Hematopoietic multipotent progenitor cell treated with erythropoietin and hydrocortisone succinate and interleukin-3 and kit ligand, for 15 days (in vitro differentiated cells): ENCODE measurements at regions not wholly inside any gene's neighbourhood (a gene's known extent, or its start where the extent isn't known, plus 50 kb on each side); places are given as distances from the start of the nearest gene placed in this dataset.

ENCODE experiments used
- DNase-seq: peaks from one replicate; pipeline ENCODE4 v3.0.0-alpha.2; 2015; ENCODE audit warnings: low spot score

DNA sequence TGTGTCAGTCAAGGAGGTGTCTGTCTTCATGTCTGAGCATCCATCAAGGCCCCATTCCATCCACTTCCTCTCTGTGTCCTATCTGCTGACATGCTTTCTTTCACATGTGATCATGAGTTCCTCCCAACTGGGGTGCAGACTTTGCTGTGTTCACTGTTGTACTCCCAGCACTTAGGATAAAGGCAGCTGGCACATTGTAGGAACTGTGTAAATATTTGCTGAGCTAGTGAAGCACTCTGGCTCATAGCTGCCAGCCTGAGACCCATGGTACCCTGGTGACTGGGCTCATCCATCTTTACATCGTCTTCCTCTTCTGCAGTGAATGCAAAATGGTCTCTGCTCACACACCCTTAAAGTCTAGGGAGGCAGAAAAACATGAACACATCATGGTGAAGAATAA, 242.2 kb upstream of the IGFBP3 start:
- no peak for DNase-seq

DNA sequence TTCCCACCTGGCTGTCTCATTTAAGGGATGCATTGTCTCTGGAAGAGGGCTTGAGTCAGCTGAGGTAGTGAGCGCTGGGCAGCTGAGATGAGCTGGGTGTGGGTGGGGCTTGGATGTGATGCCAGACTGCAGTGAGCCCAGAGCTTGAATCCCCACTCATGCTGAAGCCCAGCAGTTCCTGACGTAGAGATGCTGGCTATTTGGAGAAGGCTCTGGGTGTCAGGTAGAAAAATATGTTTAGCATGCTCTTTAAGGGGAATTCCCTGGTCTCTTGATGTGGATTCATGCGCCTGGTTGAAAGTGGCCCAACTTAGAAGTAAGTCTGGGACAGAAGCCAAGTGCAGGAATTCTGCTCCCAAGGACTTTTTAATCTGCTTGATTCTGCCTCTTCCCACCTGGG, 241.5 kb upstream of the IGFBP3 start:
- no peak for DNase-seq

GRCh38 chr7:46160861-46161260, 239.8 kb upstream of the IGFBP3 start:
- DNase-seq = no peak

DNA sequence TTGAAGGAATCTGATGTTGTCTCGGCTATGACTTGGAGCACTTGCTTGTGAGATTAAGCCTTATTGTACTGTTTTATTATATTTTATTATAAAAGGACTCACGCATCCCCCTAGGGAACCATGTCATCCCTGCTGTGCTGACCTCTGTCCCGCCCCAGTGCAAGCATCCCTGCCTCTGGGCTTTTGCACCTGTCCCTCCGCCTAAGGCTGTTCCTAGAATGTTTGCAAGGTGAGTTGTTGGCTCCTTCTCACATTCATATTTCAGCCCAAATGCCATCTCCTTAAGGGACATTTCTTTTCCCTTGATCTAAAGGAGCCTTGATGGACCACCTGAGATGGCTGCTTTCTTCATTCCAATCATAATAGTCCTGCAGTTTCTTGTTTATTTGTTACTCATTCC, 236.9 kb upstream of the IGFBP3 start:
- no peak for DNase-seq

- no peak for DNase-seq
Measured at GRCh38 chr7:46157404-46157803, 236.3 kb upstream of the IGFBP3 start.

DNA sequence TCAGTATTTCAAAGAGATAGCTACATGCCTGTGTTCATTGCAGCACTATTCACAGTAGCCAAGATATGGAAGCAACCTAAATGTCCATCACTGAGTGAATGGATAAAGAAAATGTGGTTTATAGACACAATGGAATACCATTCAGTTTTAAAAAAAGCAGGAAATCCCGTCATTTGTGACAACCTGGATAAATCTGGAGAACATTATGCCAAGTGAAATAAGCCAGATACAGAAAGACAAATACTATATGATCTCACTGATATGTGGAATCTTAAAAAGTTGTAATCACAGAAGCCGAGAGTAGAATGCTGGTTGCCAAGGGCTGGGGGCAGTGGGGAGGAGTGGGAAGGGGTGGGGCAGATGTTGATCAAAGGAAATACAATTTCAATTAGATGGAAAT, 235.8 kb upstream of the IGFBP3 start:
- no peak for DNase-seq

- DNase-seq = no peak
Measured at GRCh38 chr7:46156086-46156485, 235.0 kb upstream of the IGFBP3 start.

- DNase-seq = no peak
Measured at GRCh38 chr7:46155367-46155766, 234.3 kb upstream of the IGFBP3 start.

DNA sequence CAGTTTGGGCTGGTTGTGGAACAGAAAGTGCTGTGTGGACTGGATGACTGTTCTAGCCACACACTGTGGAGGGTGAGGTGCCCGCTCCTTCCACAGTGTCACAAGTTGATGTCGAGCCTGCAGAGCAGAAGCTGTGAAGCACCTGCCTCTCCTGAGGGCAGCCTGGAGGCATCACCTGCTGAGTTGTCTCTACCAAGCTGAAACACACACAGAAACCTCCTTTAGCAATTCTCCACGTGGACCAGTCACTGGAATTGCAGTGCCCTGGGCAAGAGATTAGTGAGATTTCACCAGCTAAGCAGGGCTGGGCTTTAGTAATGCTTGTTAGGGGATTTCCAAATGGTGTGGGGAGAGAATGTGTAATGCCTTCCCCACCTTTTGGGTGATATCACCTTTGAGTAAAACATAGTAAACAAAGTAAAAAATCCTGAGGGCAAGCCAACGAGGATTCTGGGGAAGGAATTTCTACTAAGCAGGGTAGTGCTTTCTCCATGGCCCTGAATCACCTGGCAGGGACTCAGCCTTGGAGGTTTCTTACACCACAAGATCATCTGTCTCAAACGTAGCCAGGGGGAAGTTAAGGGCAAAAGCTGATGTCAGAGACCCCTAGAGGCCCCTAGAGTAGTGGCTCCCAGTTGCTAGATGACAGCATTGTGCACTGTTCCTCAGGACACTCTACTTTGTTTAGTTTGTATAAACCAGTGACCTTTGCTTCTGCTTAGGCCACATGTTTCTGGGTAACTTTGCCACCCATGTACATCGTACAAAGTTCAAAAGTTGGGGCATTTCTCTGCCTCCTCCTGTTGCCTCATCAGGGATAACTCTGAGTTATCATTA, 233.1 kb upstream of the IGFBP3 start:
- no peak for DNase-seq

DNA sequence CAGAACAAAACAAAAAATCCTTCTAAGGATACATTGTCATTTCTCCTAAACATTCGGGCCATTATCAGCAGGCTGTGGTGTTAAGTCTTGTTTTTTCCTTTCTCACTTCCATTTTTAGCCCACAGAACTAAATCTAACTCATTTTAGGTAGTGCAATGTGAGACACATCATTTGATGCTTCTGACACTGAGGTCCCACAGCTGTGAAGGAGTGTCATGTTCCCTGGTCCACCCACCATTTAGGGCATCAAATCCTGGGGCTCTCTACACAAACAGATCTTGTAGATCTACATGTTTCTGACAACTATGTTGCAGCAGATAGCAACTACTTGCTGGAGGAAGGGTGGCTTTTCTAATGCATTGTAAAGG, 232.5 kb upstream of the IGFBP3 start:
- no peak for DNase-seq

- DNase-seq = no peak
Measured at GRCh38 chr7:46152696-46153095, 231.6 kb upstream of the IGFBP3 start.

DNA sequence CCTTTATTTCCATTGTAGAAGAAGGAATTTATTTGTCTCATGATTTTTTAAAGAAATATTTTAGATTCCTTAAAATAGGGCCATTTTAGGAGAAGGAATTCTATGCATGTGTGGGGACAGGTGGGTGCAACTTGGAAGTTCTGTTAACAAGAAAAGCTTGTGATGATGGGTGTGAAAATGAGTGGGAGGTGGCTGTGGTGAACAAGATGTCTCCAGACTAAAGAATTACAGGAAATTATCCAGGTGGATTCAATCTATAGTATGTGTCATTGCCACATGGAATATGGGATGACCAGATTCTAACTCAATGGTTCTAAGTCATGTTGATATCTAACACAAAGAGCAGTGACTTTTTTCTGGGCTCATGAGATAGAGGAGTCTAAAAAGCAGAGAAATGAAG, 229.6 kb upstream of the IGFBP3 start:
- no peak for DNase-seq

GRCh38 chr7:46150202-46150601, 229.1 kb upstream of the IGFBP3 start:
- DNase-seq = no peak

GRCh38 chr7:46147871-46148270, 226.8 kb upstream of the IGFBP3 start:
- DNase-seq = no peak

GRCh38 chr7:46146454-46147255, 225.6 kb upstream of the IGFBP3 start:
- no peak for DNase-seq

GRCh38 chr7:46145412-46145811, 224.3 kb upstream of the IGFBP3 start:
- DNase-seq = no peak

DNA sequence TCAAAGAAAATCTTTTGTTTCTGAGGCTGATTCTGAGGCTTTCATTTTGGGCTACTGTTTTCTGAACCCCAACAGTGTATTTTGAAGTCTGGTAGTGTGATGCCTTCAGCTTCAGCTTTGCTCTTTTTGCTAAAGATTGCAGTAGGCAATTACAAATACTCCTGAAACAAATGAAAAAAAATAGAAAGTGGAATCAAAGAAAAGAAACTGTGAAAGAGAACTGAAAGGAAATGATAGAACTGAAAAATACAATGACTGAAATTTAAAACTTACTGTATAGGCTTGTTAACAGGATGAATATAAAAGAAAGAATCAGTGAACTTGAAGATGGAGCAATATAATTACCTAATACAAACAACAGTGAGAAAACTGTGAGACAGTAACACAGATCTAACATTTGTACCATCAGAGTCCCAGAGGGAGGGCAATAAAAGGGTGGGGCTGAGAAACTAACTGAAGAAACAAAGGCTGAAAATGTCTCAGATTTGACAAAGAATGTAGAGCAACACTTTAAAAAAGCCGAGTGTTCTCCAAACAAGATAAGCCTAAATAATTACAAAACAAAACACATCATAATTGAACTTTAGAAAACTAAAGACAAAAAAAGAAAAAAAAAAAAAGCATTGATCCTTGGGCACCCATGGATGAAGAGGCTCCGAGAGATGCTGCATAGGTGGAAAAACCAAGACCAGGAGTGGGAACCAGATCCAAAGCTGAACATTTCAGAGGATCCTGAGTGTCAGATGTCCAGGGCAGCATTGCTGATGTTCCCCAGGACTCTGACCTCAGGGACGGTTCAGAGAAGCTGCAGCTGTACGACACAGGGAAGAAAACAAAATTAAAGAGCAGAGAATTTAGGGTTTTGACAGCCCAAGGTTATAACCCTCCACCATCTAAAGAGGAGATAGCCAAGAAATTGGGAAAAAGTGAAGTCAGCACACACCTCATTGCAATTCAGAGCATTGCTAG, 223.2 kb upstream of the IGFBP3 start:
- DNase-seq = no peak

GRCh38 chr7:46143421-46143820, 222.3 kb upstream of the IGFBP3 start:
- DNase-seq = no peak

- DNase-seq = no peak
Measured at GRCh38 chr7:46139079-46139478, 218.0 kb upstream of the IGFBP3 start.

GRCh38 chr7:46137725-46138124, 216.7 kb upstream of the IGFBP3 start:
- no peak for DNase-seq

- no peak for DNase-seq
Measured at GRCh38 chr7:46135557-46135956, 214.5 kb upstream of the IGFBP3 start.

GRCh38 chr7:46134795-46135194, 213.7 kb upstream of the IGFBP3 start:
- no peak for DNase-seq
